ENCODE measurements at regions not wholly inside any gene's neighbourhood (a gene's known extent, or its start where the extent isn't known, plus 50 kb on each side); places are given as distances from the start of the nearest gene placed in this dataset.

GRCh38 chr5:99081711-99082110 is 152.9 kb upstream of the CHD1 start:
- TF ChIP-seq ZFX (IDR thresholded peaks at IDR 0.05), result no peak
- no peak for TF ChIP-seq CTCF (conservative IDR thresholded peaks at IDR 0.05)

Measured in C4-2B (cell line).